ENCODE measurements at regions not wholly inside any gene's neighbourhood (a gene's known extent, or its start where the extent isn't known, plus 50 kb on each side); places are given as distances from the start of the nearest gene placed in this dataset.

DNA sequence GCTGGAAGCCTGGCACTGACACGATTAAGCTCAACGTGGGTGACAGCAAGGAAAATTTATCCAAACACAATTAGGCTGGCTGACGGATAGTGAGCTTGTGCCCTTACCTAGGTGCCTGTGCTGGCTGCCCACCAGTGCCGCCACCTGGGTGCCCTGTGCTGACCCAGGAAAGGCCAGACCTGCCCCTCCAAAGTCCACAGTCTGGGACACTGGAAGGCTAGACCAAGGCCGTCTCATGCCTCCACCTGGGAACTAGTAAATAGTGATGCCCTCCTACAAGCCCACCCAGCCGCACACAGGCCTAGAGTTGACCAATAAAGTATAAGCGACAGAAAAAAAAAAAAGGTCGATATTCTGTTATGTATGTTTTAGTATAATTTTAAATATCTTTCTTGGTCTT, 142.6 kb upstream of the MCHR2 start:
- TF ChIP-seq, protein P1, sequence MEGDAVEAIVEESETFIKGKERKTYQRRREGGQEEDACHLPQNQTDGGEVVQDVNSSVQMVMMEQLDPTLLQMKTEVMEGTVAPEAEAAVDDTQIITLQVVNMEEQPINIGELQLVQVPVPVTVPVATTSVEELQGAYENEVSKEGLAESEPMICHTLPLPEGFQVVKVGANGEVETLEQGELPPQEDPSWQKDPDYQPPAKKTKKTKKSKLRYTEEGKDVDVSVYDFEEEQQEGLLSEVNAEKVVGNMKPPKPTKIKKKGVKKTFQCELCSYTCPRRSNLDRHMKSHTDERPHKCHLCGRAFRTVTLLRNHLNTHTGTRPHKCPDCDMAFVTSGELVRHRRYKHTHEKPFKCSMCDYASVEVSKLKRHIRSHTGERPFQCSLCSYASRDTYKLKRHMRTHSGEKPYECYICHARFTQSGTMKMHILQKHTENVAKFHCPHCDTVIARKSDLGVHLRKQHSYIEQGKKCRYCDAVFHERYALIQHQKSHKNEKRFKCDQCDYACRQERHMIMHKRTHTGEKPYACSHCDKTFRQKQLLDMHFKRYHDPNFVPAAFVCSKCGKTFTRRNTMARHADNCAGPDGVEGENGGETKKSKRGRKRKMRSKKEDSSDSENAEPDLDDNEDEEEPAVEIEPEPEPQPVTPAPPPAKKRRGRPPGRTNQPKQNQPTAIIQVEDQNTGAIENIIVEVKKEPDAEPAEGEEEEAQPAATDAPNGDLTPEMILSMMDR (IDR thresholded peaks at IDR 0.05) = no peak
- TF ChIP-seq POLR2A (IDR thresholded peaks at IDR 0.05) = no peak

Data from ovary (tissue), 3 donors.